H1 (cell line): ENCODE measurements at regions not wholly inside any gene's neighbourhood (a gene's known extent, or its start where the extent isn't known, plus 50 kb on each side); places are given as distances from the start of the nearest gene placed in this dataset.

Source experiments
- CTCF ChIA-PET: fragments of 300-600 bp; sonication (Branson Sonifier 250); formaldehyde crosslinking; loops from one replicate; lab custom pipeline; 2021; ENCODE audit not compliant: partially characterized antibody; lab: Charles Lee
- POLR2A ChIA-PET: fragments of 300-600 bp; sonication (Branson Sonifier 250); formaldehyde crosslinking; loops from one replicate; lab custom pipeline; 2021; ENCODE audit warnings: inconsistent platforms; ENCODE audit not compliant: partially characterized antibody; lab: Charles Lee
- DNase-seq, 2 experiments: peaks; one replicate each; pipeline versions ENCODE4 v3.0.0 to v3.0.0-alpha.2; 2010 to 2022; ENCODE audit warnings: low spot score in 2 of 2, low read depth in 1 of 2, mixed read lengths in 1 of 2
- FAIRE-seq: peaks from 2 replicates; lab custom pipeline; 2011; peaks lifted over from hg19 to GRCh38; lab: Jason Lieb, UNC
- H2AFZ ChIP-seq: 2 replicates; pipeline ENCODE4 v1.8.1; 2012; ENCODE audit warnings: low read length, inconsistent platforms
- H2AK5ac ChIP-seq: 2 replicates; pipeline ENCODE4 v1.6.1; 2013; ENCODE audit warnings: low read depth, low read length
- H2BK120ac ChIP-seq: replicated peaks from 2 replicates; pipeline ENCODE3; 2013; ENCODE audit warnings: low read depth, low read length, inconsistent platforms
- H2BK12ac ChIP-seq: 2 replicates; pipeline ENCODE4 v1.6.1; 2013; ENCODE audit warnings: low read depth, low read length
- H2BK15ac ChIP-seq: 2 replicates; pipeline ENCODE4 v1.6.1; 2013; ENCODE audit warnings: low read length
- H2BK20ac ChIP-seq: 2 replicates; pipeline ENCODE4 v1.6.1; 2013; ENCODE audit warnings: low read length
- H2BK5ac ChIP-seq: 2 replicates; pipeline ENCODE4 v1.6.1; 2013; ENCODE audit warnings: low read depth, low read length
- H3K14ac ChIP-seq: 2 replicates; pipeline ENCODE4 v1.6.1; 2013; ENCODE audit warnings: inconsistent platforms; ENCODE audit not compliant: insufficient read length
- H3K18ac ChIP-seq: 2 replicates; pipeline ENCODE4 v1.6.1; 2013; ENCODE audit warnings: low read length; ENCODE audit errors: extremely low read depth
- H3K23ac ChIP-seq: 2 replicates; pipeline ENCODE4 v1.6.1; 2013; ENCODE audit warnings: inconsistent platforms; ENCODE audit not compliant: insufficient read length
- H3K23me2 ChIP-seq: 2 replicates; pipeline ENCODE4 v1.6.1; 2013; ENCODE audit warnings: low read depth, low read length
- H3K27ac ChIP-seq: 2 replicates; pipeline ENCODE4 v1.6.1; 2011; ENCODE audit warnings: low read depth, low read length, inconsistent platforms
- H3K27me3 ChIP-seq, 4 experiments: replicated peaks in 1 of 4; 1 replicate in 1 of 4; 2 replicates in 3 of 4; pipeline versions ENCODE4 v1.6.1 to v1.8.1; 2011 to 2013; ENCODE audit warnings: low read length in 3 of 4, mild to moderate bottlenecking in 3 of 4, inconsistent platforms in 2 of 4, mixed read lengths in 2 of 4, moderate library complexity in 1 of 4; ENCODE audit not compliant: control insufficient read depth in 3 of 4, insufficient read depth in 3 of 4; ENCODE audit errors: extremely low read depth in 1 of 4
- H3K36me3 ChIP-seq, 4 experiments: 2 replicates each; pipeline versions ENCODE4 v1.6.1 to v1.8.1; 2011 to 2013; ENCODE audit warnings: mild to moderate bottlenecking in 4 of 4, low read length in 3 of 4, moderate library complexity in 2 of 4, control low read depth in 1 of 4, inconsistent platforms in 1 of 4; ENCODE audit not compliant: insufficient read depth in 4 of 4, control insufficient read depth in 2 of 4
- H3K4ac ChIP-seq: replicated peaks from 2 replicates; pipeline ENCODE3; 2013; ENCODE audit warnings: low read length, low read depth, mixed read lengths, inconsistent platforms; ENCODE audit not compliant: insufficient read length
- H3K4me1 ChIP-seq, 4 experiments: replicated peaks in 1 of 4; 1 replicate in 1 of 4; 2 replicates in 3 of 4; pipeline versions ENCODE4 v1.6.1 to v1.8.1; 2011 to 2013; ENCODE audit warnings: low read length in 3 of 4, inconsistent platforms in 2 of 4, mixed read lengths in 1 of 4; ENCODE audit not compliant: insufficient read depth in 4 of 4, control insufficient read depth in 3 of 4
- H3K4me2 ChIP-seq, 2 experiments: 2 replicates each; pipeline versions ENCODE4 v1.6.1 to v1.8.1; 2011 to 2013; ENCODE audit warnings: low read depth in 2 of 2, low read length in 2 of 2, control low read depth in 1 of 2, inconsistent platforms in 1 of 2, mild to moderate bottlenecking in 1 of 2; ENCODE audit not compliant: insufficient read depth in 1 of 2
- H3K4me3 ChIP-seq, 4 experiments: fragments of 200-600, 300-600 bp in 1 of 4; sonication (generic), shearing (Covaris generic), sonication (Bioruptor Twin) in 1 of 4; 2 replicates each; pipeline versions ENCODE4 v1.5.1 to v1.8.1; 2011 to 2016; ENCODE audit warnings: low read length in 4 of 4, low read depth in 3 of 4, control low read depth in 2 of 4, inconsistent platforms in 2 of 4, mild to moderate bottlenecking in 2 of 4, mixed read lengths in 1 of 4, moderate library complexity in 1 of 4; ENCODE audit not compliant: insufficient read depth in 2 of 4; ENCODE audit errors: extremely low read depth in 1 of 4
- H3K56ac ChIP-seq: replicated peaks from 2 replicates; pipeline ENCODE3; 2013; ENCODE audit warnings: low read depth, mild to moderate bottlenecking, mixed read lengths, low read length, inconsistent platforms; ENCODE audit not compliant: insufficient read length
- H3K79me1 ChIP-seq: 2 replicates; pipeline ENCODE4 v1.6.1; 2013; ENCODE audit warnings: low read depth, low read length, control low read depth
- H3K79me2 ChIP-seq, 2 experiments: 2 replicates each; pipeline versions ENCODE4 v1.6.1 to v1.8.1; 2012 to 2013; ENCODE audit warnings: low read length in 2 of 2, mild to moderate bottlenecking in 2 of 2, inconsistent platforms in 1 of 2; ENCODE audit not compliant: insufficient read depth in 2 of 2, control insufficient read depth in 1 of 2
- H3K9ac ChIP-seq, 4 experiments: replicated peaks in 1 of 4; 1 replicate in 1 of 4; 2 replicates in 3 of 4; pipeline versions ENCODE4 v1.6.1 to v1.8.1; 2011 to 2013; ENCODE audit warnings: low read depth in 3 of 4, low read length in 3 of 4, control low read depth in 2 of 4, mild to moderate bottlenecking in 2 of 4, moderate library complexity in 2 of 4, inconsistent platforms in 1 of 4; ENCODE audit errors: extremely low read depth in 1 of 4
- H3K9me3 ChIP-seq, 2 experiments: 2 replicates each; pipeline versions ENCODE4 v1.6.1 to v1.8.1; 2012 to 2013; ENCODE audit warnings: mild to moderate bottlenecking in 2 of 2, moderate library complexity in 2 of 2, control low read depth in 1 of 2, inconsistent platforms in 1 of 2, low read depth in 1 of 2, low read length in 1 of 2, mixed read lengths in 1 of 2; ENCODE audit not compliant: insufficient read depth in 2 of 2
- H4K20me1 ChIP-seq, 2 experiments: replicated peaks in 1 of 2; 2 replicates each; pipeline versions ENCODE3 to v1.8.1; 2011 to 2013; ENCODE audit warnings: inconsistent platforms in 2 of 2, low read length in 2 of 2, mild to moderate bottlenecking in 1 of 2; ENCODE audit not compliant: insufficient read depth in 2 of 2, control insufficient read depth in 1 of 2
- H4K5ac ChIP-seq: 2 replicates; pipeline ENCODE4 v1.6.1; 2013; ENCODE audit warnings: low read length, low read depth, mixed read lengths, inconsistent platforms; ENCODE audit not compliant: insufficient read length
- H4K8ac ChIP-seq: 2 replicates; pipeline ENCODE4 v1.8.0; 2013; ENCODE audit warnings: mild to moderate bottlenecking, moderate library complexity, low read length, inconsistent platforms; ENCODE audit not compliant: insufficient read depth; ENCODE audit errors: extremely low read depth
- H4K91ac ChIP-seq: replicated peaks from 2 replicates; pipeline ENCODE3; 2013; ENCODE audit warnings: low read length, mixed read lengths, inconsistent platforms; ENCODE audit not compliant: insufficient read length
- RAD21 ChIP-seq, 2 experiments: IDR thresholded peaks in 1 of 2; conservative IDR thresholded peaks in 1 of 2; 2 replicates each; pipeline ENCODE4 v1.6.1; 2011; ENCODE audit warnings: low read depth in 2 of 2, low read length in 2 of 2, improper control_type of control experiment in 1 of 2, inconsistent platforms in 1 of 2, mild to moderate bottlenecking in 1 of 2, moderate library complexity in 1 of 2
- TBP ChIP-seq: IDR thresholded peaks from 2 replicates; pipeline ENCODE4 v1.6.1; 2011; ENCODE audit warnings: low read depth, low read length, improper control_type of control experiment
- WGBS, 2 experiments: shearing (Covaris generic) in 1 of 2; methylation state at CpG; one replicate each; pipeline versions ENCODE4 v1.1.6 to v1.1.7; 2013 to 2015; ENCODE audit warnings: low lambda C conversion rate in 2 of 2, mixed read lengths in 2 of 2, inconsistent platforms in 1 of 2, low coverage in 1 of 2, missing lambda C conversion rate in 1 of 2; ENCODE audit not compliant: insufficient replicate concordance in 2 of 2, insufficient coverage in 1 of 2, insufficient read length in 1 of 2; ENCODE audit errors: extremely low coverage in 1 of 2, missing lambda C conversion rate in 1 of 2; 5-methylcytosine and 5-hydroxymethylcytosine counted together
- TF ChIP-seq, protein P1 (sequence below), 3 experiments: IDR thresholded peaks; 1 replicate in 2 of 3; 2 replicates in 1 of 3; pipeline versions ENCODE4 v1.5.1 to v1.6.1; 2011; ENCODE audit warnings: low read length in 3 of 3, mild to moderate bottlenecking in 3 of 3, inconsistent platforms in 2 of 3, low read depth in 1 of 3, moderate library complexity in 1 of 3; ENCODE audit not compliant: insufficient read depth in 1 of 3; ENCODE audit errors: control extremely low read depth in 1 of 3

DNA sequence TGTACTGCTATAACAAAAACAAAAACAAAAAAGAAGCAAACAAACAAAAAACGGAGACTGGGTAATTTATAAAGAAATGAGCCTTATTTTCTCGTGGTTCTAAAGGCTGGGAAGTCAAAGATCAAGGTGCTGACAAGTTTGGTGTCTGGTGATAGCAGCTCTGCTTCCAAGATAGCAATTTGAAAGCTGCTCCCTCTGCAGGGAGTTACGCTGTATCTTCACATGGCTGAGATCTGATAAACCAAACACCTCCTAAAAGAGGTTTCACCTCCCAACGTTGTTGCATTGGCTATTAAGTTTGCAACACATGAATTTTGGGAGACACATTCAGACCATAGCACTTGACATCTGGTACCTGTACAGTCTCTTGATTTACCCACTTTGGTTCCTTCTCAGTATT is 854.2 kb downstream of the CENPC start:
- Histone ChIP-seq H2BK120ac (no peak overlapping the region), H3K4me2 (no peak overlapping the region), H3K4me3 (no peak overlapping the region), H3K79me2 (no peaks in the 10 kb centered on the region), H3K56ac (no peak overlapping the region), H3K4ac (no peak overlapping the region), H3K9me3 (no peaks in the 10 kb centered on the region), H3K18ac (no peak overlapping the region), H3K9ac (no peak overlapping the region), H3K23me2 (no peaks in the 10 kb centered on the region), H2BK20ac (no peak overlapping the region), H4K5ac (no peak overlapping the region), H2BK12ac (no peak overlapping the region), H4K91ac (no peak overlapping the region), H2BK5ac (no peak overlapping the region), H3K23ac (no peak overlapping the region), H4K20me1 (no peaks in the 10 kb centered on the region), H3K27ac (no peak overlapping the region), H3K14ac (no peak overlapping the region), H2BK15ac (no peak overlapping the region), H3K27me3 (no peaks in the 10 kb centered on the region), H3K36me3 (no peaks in the 10 kb centered on the region), H2AFZ (no peak overlapping the region), H3K79me1 (no peaks in the 10 kb centered on the region), H4K8ac (no peak overlapping the region), H2AK5ac (no peak overlapping the region), H3K4me1 (peaks cover 0 to 5% (median 0%) of the 10 kb centered on the region in 4 experiments; a peak in 1 of 7 replicates)
- POLR2A ChIA-PET: no interaction called here
- CTCF ChIA-PET: interaction anchor here (1.0 to 1.5 kb wide), 2 partner anchors 55 to 189 kb away, joined by 3 read pairs; no protein-coding TSS in a partner anchor
- 86% methylated on average over 4 of the region's 4 CpGs; no CpG with 5 or more reads in 1 of the 2 experiments for WGBS, 2 experiments
- TF ChIP-seq TBP (no peak), RAD21 (IDR thresholded peaks at IDR 0.05 in 1 of 2, conservative IDR thresholded peaks at IDR 0.05 in 1 of 2; ENCODE audit: low read depth in 2 of 2, low read length in 2 of 2) (peak; percentile 42 to 56; a peak in 3 of 4 replicates)
- TF ChIP-seq, protein P1, sequence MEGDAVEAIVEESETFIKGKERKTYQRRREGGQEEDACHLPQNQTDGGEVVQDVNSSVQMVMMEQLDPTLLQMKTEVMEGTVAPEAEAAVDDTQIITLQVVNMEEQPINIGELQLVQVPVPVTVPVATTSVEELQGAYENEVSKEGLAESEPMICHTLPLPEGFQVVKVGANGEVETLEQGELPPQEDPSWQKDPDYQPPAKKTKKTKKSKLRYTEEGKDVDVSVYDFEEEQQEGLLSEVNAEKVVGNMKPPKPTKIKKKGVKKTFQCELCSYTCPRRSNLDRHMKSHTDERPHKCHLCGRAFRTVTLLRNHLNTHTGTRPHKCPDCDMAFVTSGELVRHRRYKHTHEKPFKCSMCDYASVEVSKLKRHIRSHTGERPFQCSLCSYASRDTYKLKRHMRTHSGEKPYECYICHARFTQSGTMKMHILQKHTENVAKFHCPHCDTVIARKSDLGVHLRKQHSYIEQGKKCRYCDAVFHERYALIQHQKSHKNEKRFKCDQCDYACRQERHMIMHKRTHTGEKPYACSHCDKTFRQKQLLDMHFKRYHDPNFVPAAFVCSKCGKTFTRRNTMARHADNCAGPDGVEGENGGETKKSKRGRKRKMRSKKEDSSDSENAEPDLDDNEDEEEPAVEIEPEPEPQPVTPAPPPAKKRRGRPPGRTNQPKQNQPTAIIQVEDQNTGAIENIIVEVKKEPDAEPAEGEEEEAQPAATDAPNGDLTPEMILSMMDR (IDR thresholded peaks at IDR 0.05; ENCODE audit: control extremely low read depth in 1 of 3, insufficient read depth in 1 of 3, low read depth in 1 of 3, low read length in 3 of 3): peak in 2 of 3 experiments; percentile 22 to 50; a peak in 3 of 4 replicates
- DNase-seq (no peak), FAIRE-seq (peak; percentile 75)
